ENCODE measurements at regions not wholly inside any gene's neighbourhood (a gene's known extent, or its start where the extent isn't known, plus 50 kb on each side); places are given as distances from the start of the nearest gene placed in this dataset.

GRCh38 chr11:38968951-38969350 is 2370.9 kb upstream of the RAG2 start:
- DNase-seq (ENCODE audit: low read depth, low spot score) (no peak), ATAC-seq (no peak)
- ChIA-PET POLR2A (no interaction called here), CTCF (no interaction called here)
- TF ChIP-seq CTCF (IDR thresholded peaks at IDR 0.05): no peak
- TF ChIP-seq TCF7L2 (IDR thresholded peaks at IDR 0.05; ENCODE audit: low read depth, low read length): no peak
- TF ChIP-seq SIN3A (IDR thresholded peaks at IDR 0.05; ENCODE audit: borderline replicate concordance, insufficient read depth, low read depth, low read length): no peak
- no peak for TF ChIP-seq POLR2AphosphoS5 (IDR thresholded peaks at IDR 0.05; ENCODE audit: low read depth, low read length)
- Histone ChIP-seq H3K27me3 (ENCODE audit: control insufficient read depth, insufficient read depth, low read length) (no peaks in the 10 kb centered on the region), H3K9me3 (ENCODE audit: control insufficient read depth, insufficient read depth, low read depth, low read length) (no peaks in the 10 kb centered on the region; the same call in 1 of the 2 replicates), H3K27ac (ENCODE audit: low read length) (no peak overlapping the region), H3K4me3 (ENCODE audit: low read depth in 2 of 2, low read length in 2 of 2) (no peak overlapping the region), H3K36me3 (ENCODE audit: control insufficient read depth, insufficient read depth, low read length) (no peaks in the 10 kb centered on the region), H3K4me1 (ENCODE audit: control insufficient read depth, insufficient read depth, low read length) (no peaks in the 10 kb centered on the region)
- BruUV-seq (replicated peaks): no TSS peak
- intact Hi-C loops (cut with micrococcal nuclease; ENCODE audit: unreplicated experiment) (no loop called here), in situ Hi-C loops (cut with HindIII; ENCODE audit: low pct_unique_long_range_greater_than_20kb, low sequenced_read_pairs) (no loop called here)

GRCh38 chr11:38952698-38953097 is 2354.7 kb upstream of the RAG2 start:
- DNase-seq (ENCODE audit: low read depth, low spot score) (no peak), ATAC-seq (no peak)
- ChIA-PET CTCF (no interaction called here), POLR2A (no interaction called here)
- H3K27ac ChIP-seq (ENCODE audit: low read length): no peak overlapping the region
- no peaks in the 10 kb centered on the region for H3K27me3 ChIP-seq (ENCODE audit: control insufficient read depth, insufficient read depth, low read length)
- intact Hi-C loops (cut with micrococcal nuclease; ENCODE audit: unreplicated experiment): no loop called here
- H3K36me3 ChIP-seq (ENCODE audit: control insufficient read depth, insufficient read depth, low read length): no peaks in the 10 kb centered on the region
- H3K4me3 ChIP-seq (ENCODE audit: low read depth in 2 of 2, low read length in 2 of 2): no peak overlapping the region
- no peaks in the 10 kb centered on the region for H3K9me3 ChIP-seq (ENCODE audit: control insufficient read depth, insufficient read depth, low read depth, low read length)
- TF ChIP-seq SIN3A (IDR thresholded peaks at IDR 0.05; ENCODE audit: borderline replicate concordance, insufficient read depth, low read depth, low read length) (no peak), POLR2AphosphoS5 (IDR thresholded peaks at IDR 0.05; ENCODE audit: low read depth, low read length) (no peak), TCF7L2 (IDR thresholded peaks at IDR 0.05; ENCODE audit: low read depth, low read length) (no peak), CTCF (IDR thresholded peaks at IDR 0.05) (no peak), REST (IDR thresholded peaks at IDR 0.05; ENCODE audit: insufficient read depth in 1 of 2, low read depth in 2 of 2, low read length in 1 of 2) (no peak)
- no TSS peak for BruUV-seq (replicated peaks)
- H3K4me1 ChIP-seq (ENCODE audit: control insufficient read depth, insufficient read depth, low read length): no peaks in the 10 kb centered on the region
- in situ Hi-C loops (cut with HindIII; ENCODE audit: low pct_unique_long_range_greater_than_20kb, low sequenced_read_pairs): no loop called here

Measured in Panc1 (cell line).